Small intestine (tissue), 7 donors: ENCODE measurements at regions not wholly inside any gene's neighbourhood (a gene's known extent, or its start where the extent isn't known, plus 50 kb on each side); places are given as distances from the start of the nearest gene placed in this dataset.
"Not testable (repeated sequence)": the region's sequence is repeated elsewhere in the genome, so short reads cannot be mapped to it uniquely, and the experiment has no call there.

Experiments used
- DNase-seq, 2 donors: peaks; one replicate each; pipeline versions ENCODE4 v3.0.0 to v3.0.0-alpha.2; 2013
- FAIRE-seq: peaks from 2 replicates; lab custom pipeline; 2012; peaks lifted over from hg19 to GRCh38; lab: Jason Lieb, UNC
- H3K27ac ChIP-seq, 3 donors: one replicate each; pipeline ENCODE4 v1.5.1; 2013; ENCODE audit warnings: low read length in 2 of 3, mild to moderate bottlenecking in 2 of 3, control low read depth in 1 of 3, inconsistent platforms in 1 of 3, low read depth in 1 of 3, moderate library complexity in 1 of 3
- H3K27me3 ChIP-seq, 3 donors: one replicate each; pipeline ENCODE4 v1.6.1; 2013; ENCODE audit warnings: low read length in 3 of 3, inconsistent platforms in 1 of 3; ENCODE audit not compliant: control insufficient read depth in 3 of 3, insufficient read depth in 3 of 3
- H3K36me3 ChIP-seq, 3 donors: one replicate each; pipeline ENCODE4 v1.6.1; 2013; ENCODE audit warnings: low read length in 3 of 3, inconsistent platforms in 1 of 3, low read depth in 1 of 3, mild to moderate bottlenecking in 1 of 3, moderate library complexity in 1 of 3; ENCODE audit not compliant: control insufficient read depth in 3 of 3, insufficient read depth in 2 of 3
- H3K4me1 ChIP-seq, 3 donors: one replicate each; pipeline ENCODE4 v1.6.1; 2013; ENCODE audit warnings: low read length in 2 of 3, inconsistent platforms in 1 of 3, low read depth in 1 of 3, mild to moderate bottlenecking in 1 of 3, moderate library complexity in 1 of 3; ENCODE audit not compliant: control insufficient read depth in 3 of 3, insufficient read depth in 2 of 3
- H3K4me3 ChIP-seq, 3 donors: one replicate each; pipeline ENCODE4 v1.5.1; 2013; ENCODE audit warnings: low read length in 3 of 3, control low read depth in 1 of 3, inconsistent platforms in 1 of 3, low read depth in 1 of 3, mild to moderate bottlenecking in 1 of 3, moderate library complexity in 1 of 3
- H3K9me3 ChIP-seq, 2 donors: one replicate each; pipeline ENCODE4 v1.6.1; 2013; ENCODE audit warnings: low read depth in 1 of 2, low read length in 1 of 2; ENCODE audit not compliant: control insufficient read depth in 2 of 2, insufficient read depth in 1 of 2
- WGBS, 3 donors: extraction: QIAGEN DNeasy Blood & Tissue Kit; methylation state at CpG; one replicate each; pipeline ENCODE4 v1.1.7; 2013; 5-methylcytosine and 5-hydroxymethylcytosine counted together
- donor health status: healthy with polysubstance abuse.
- donor health status: control.
- donor health status: control.
- donor health status: Bipolar disorder and iron deficiency.
- donor health status: healthy.

DNA sequence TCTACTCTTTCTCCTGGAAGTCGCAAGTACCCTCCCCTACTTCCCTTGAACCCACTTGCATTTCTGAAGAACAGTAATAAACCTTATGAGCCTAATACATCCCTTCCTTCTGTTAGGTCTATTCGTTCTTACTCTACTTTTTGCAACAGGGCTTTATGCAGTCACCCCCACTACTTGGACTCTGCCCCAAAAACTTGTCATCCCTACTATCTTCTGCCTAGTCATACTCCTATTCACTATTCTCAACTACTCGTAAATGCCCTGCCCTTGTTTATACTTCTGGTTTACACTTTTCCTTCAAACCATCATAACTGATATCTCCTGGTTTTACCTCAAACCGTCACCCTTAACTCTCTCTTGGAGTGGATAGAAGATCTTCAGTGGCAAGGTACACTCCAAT, 55.2 kb upstream of the SLIT2 start:
- Histone ChIP-seq H3K27me3 (no peaks in the 10 kb centered on the region), H3K36me3 (no peaks in the 10 kb centered on the region), H3K4me1 (no peaks in the 10 kb centered on the region), H3K27ac (no peak overlapping the region), H3K4me3 (no peak overlapping the region), H3K9me3 (no peaks in the 10 kb centered on the region)
- FAIRE-seq = no peak
- 72 to 79% (median 72%) methylated on average over 4 of the region's 4 CpGs for WGBS, 3 donors
- DNase-seq = no peak

DNA sequence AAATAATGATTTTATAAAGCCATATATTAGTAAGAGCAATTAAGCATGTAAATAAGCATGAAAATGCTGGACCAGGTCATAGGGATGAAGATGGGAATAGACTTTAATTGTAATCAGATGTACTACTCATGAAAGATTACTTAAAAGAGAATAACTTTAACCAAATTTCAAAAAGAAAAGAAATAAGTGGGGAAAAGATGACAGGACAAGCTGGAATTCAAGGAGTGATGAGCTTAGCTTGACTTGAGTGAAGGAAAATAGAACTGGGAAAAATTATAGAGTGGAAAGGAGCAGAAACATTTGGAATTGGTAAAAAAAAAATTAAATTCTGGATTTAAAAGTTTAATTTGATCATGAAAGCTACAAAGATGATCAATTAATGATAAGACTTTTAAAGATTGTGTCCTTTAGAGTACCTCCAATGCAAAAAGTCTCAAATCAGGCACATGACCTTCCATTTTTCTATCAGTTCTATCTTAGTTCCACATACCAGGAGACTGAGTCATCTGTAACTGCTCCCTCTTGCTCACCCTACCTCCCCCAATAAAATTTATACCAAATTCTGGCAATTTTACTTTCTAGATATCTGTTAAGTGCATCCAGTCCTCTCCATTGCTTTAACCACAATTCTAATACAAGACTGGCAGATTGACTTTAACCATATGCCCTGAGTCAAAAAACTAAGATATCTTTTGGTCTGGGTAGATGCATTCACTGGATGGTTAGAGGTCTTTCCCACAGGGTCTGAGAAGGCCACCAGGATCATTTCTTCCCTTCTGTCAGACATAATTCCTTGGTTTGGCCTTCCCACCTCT, 56.4 kb upstream of the SLIT2 start:
- H3K4me1 ChIP-seq = no peaks in the 10 kb centered on the region
- no peak overlapping the region for H3K27ac ChIP-seq
- H3K27me3 ChIP-seq = no peaks in the 10 kb centered on the region
- no peaks in the 10 kb centered on the region for H3K36me3 ChIP-seq
- H3K4me3 ChIP-seq = no peak overlapping the region
- H3K9me3 ChIP-seq = peaks cover 0 to 6% of the 10 kb centered on the region in 2 donors
- DNase-seq = no peak
- FAIRE-seq = no peak

DNA sequence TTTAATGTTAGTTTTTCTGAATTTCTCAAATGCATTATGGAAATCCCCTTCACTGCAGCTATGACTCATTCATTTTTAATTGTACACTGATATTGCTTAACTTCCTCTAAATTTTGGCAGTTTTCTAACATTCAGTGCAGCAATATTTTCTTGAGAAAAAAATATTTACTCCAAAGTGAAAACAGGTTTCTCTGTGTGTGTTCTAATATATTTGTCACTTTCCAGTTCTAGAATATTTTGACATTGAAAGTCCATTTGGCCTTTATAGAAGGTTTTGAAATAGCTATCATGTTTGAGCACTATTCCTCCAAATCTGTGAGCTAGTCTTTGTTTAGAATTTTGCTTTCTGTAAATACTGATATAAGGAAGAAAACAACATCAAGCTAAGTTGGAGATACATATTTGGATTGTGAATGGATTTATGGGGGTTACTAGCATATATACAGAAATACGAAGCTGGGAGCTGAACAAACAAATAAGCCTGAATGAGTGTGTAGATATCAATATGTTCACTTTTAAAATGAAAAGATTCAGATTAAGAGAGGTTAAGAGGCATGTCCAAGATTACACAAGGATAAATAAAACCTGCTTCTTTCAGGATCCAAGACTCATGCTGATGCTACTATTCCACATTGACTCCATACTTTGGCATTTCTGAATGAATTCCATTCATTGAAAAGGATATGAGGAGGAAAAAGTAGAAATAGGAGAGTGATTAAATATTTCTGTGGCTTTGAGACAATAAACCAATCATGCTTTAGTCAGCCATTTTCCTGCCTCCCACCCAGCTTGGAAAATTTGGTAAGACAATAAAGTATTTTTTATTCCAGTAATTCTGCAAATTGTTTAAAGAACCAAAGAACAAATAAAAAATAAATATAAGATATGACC, 57.3 kb upstream of the SLIT2 start:
- DNase-seq (peak in 1 of 2 donors; percentile 1), FAIRE-seq (no peak)
- Histone ChIP-seq H3K27me3 (no peaks in the 10 kb centered on the region), H3K36me3 (no peaks in the 10 kb centered on the region), H3K27ac (no peak overlapping the region), H3K4me3 (no peak overlapping the region), H3K9me3 (peaks cover 0 to 6% of the 10 kb centered on the region in 2 donors), H3K4me1 (no peaks in the 10 kb centered on the region)
- 41 to 49% (median 41%) methylated on average over 1 of the region's 1 CpG for WGBS, 3 donors

DNA sequence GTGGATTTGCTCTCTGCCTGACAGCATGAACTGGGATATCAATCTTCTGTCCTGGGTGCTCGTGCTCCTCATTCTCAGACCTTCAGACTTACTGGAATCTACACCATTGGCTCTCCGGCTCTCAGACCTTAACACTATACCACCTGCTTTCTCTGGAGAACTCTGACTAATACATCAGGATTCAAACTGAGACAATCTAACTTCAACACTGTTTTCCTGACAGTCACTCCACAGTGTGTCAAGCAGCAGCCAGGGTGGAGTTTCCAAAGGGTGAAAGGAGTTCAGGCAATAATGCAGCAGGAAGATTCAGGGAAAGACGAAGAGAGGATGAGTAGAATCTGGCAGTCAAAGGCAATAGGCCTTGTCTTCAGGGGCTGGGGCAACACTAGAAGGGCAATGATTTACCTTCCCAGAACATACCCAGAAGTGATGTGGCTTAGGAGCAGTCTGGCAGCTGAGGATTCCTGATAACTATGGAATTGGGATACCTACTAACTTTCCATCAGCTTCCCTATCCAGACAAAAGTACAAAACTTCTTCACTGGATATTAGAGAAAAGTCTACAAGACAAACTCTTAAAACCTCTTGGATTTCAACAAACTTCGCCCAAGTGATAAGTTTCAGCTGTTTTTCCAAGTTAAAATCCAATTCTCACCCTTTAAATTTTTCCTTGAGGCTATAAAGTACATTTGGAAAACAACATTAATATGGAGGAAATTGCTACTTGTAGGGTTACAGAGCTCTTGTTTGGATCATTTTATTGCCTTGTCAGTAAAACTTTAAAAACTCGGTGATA, 58.4 kb upstream of the SLIT2 start:
- WGBS, 3 donors = 48 to 57% (median 57%) methylated on average over 5 of the region's 5 CpGs
- H3K9me3 ChIP-seq = peaks cover 0 to 6% of the 10 kb centered on the region in 2 donors
- no peaks in the 10 kb centered on the region for H3K27me3 ChIP-seq
- no peak for FAIRE-seq
- H3K27ac ChIP-seq = peak overlapping the region in 1 of 3 donors; percentile 3
- no peak for DNase-seq
- H3K4me1 ChIP-seq = no peaks in the 10 kb centered on the region
- no peak overlapping the region for H3K4me3 ChIP-seq
- H3K36me3 ChIP-seq = no peaks in the 10 kb centered on the region

DNA sequence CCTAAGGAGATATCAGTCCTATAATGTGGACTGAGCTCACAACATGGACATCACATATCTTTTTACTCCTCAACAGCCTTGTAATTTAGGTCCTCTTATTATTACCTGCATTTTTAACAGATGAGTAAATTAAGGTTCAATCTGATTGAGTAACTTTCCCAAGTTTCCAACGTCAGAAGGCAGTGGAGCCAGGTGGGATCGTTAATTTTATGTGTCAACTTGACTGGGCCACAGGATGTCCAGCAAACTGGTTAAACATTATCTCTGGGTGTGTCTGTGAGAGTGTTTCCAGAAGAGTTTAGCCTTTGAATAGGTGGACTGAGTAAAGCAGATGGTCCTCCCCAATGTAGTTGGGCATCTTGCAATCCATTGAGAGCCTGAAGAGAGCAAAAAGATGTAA, 59.0 kb upstream of the SLIT2 start:
- no peaks in the 10 kb centered on the region for H3K36me3 ChIP-seq
- H3K4me1 ChIP-seq = no peaks in the 10 kb centered on the region
- no peaks in the 10 kb centered on the region for H3K27me3 ChIP-seq
- peaks cover 0 to 6% of the 10 kb centered on the region in 2 donors for H3K9me3 ChIP-seq
- no peak for DNase-seq
- no peak overlapping the region for H3K4me3 ChIP-seq
- WGBS, 3 donors = 26 to 60% (median 32%) methylated on average over 2 of the region's 2 CpGs
- FAIRE-seq = no peak
- peak overlapping the region in 1 of 3 donors; percentile 3 for H3K27ac ChIP-seq

DNA sequence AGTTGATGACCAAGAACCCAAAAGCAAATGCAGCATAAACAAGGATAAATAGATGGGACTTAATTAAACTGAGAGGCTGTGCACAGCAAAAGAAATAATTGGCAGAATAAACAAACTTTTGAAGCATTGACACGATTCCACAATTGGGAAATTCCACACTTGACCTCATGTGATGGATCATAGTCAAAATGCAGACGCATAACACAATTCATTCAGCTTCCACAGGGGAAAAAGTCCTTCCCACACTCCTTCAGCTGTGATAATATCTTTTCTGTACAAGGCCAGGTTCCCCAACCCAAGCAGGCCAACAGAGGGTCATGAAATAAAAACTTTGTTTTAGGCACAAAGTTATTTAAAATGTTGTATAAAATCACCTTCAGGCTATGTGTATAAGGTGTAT, 66.6 kb upstream of the SLIT2 start:
- DNase-seq (no peak), FAIRE-seq (no peak)
- WGBS, 3 donors = 49 to 83% (median 70%) methylated on average over 2 of the region's 2 CpGs
- Histone ChIP-seq H3K4me3 (no peak overlapping the region), H3K4me1 (no peaks in the 10 kb centered on the region), H3K36me3 (no peaks in the 10 kb centered on the region), H3K27me3 (no peaks in the 10 kb centered on the region), H3K9me3 (no peaks in the 10 kb centered on the region), H3K27ac (no peak overlapping the region)

DNA sequence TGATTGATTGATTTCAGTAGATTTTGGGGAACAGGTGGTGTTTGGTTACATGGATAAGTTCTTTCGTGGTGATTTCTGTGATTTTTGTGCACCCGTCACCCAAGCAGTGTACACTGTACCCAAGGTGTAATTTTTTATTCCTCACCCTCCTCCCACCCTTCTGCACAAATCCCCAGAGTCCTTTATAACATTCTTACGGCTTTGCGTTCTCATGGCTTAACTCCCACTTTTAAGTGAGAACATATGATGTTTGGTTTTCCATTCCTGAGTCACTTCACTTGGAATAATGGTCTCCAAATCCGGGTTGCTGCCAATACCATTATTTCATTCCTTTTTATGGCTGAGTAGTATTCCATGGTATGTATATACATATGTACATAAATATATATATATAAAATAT, 68.6 kb upstream of the SLIT2 start:
- H3K27me3 ChIP-seq, FAIRE-seq, H3K4me3 ChIP-seq, H3K36me3 ChIP-seq, H3K27ac ChIP-seq, DNase-seq, H3K4me1 ChIP-seq: not testable (repeated sequence)
- peaks cover 0 to 11% of the 10 kb centered on the region in 2 donors for H3K9me3 ChIP-seq
- 83 to 90% (median 87%) methylated on average over 5 of the region's 5 CpGs for WGBS, 3 donors

DNA sequence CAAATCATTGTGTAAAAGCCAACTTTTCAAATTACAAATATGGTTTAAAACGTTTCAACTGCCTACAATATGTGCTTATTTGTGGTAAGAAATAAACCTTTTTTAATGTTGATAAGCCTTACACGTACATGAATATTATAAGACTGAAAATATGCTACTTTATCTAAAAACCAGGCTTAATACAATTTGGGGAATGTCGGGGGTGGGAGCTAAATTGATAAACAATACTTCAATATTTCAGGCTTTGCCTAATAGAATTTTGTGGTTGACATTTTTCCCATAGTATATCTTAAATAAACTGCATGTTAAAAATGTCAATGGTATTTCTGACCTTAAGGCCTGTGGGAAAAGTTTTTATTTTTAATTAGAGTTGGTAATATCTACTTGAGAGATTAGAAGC, 69.8 kb upstream of the SLIT2 start:
- Histone ChIP-seq H3K27ac (no peak overlapping the region), H3K4me3 (no peak overlapping the region), H3K9me3 (peaks cover 0 to 15% of the 10 kb centered on the region in 2 donors), H3K36me3 (no peaks in the 10 kb centered on the region), H3K27me3 (no peaks in the 10 kb centered on the region), H3K4me1 (no peaks in the 10 kb centered on the region)
- DNase-seq (no peak), FAIRE-seq (no peak)
- 56 to 67% (median 57%) methylated on average over 3 of the region's 3 CpGs for WGBS, 3 donors
